Activated B cell treated with CpG ODN at 0.5 μM for 24 hours (primary cell): ENCODE measurements at regions not wholly inside any gene's neighbourhood (a gene's known extent, or its start where the extent isn't known, plus 50 kb on each side); places are given as distances from the start of the nearest gene placed in this dataset.

Experiments used
- ATAC-seq: fragments of 200-7000 bp; cut with Tn5 transposase; one replicate; pipeline ENCODE4 v1.10.0; 2021; ENCODE audit warnings: low read depth, mild to moderate bottlenecking, moderate library complexity
- CTCF ChIA-PET: fragments of 350-600 bp; sonication (Branson Sonifier 250); formaldehyde crosslinking; loops from one replicate; lab custom pipeline; 2021; ENCODE audit warnings: antibody characterized with exemption; lab: Charles Lee
- POLR2A ChIA-PET: fragments of 350-600 bp; sonication (Branson Sonifier 250); formaldehyde crosslinking; loops from one replicate; lab custom pipeline; 2021; ENCODE audit warnings: antibody characterized with exemption; lab: Charles Lee
- DNase-seq: peaks from one replicate; pipeline ENCODE4 v3.0.0; 2022
- H3K27ac Mint-ChIP-seq: one replicate; pipeline ENCODE4 v1.8.0; 2020; ENCODE audit warnings: mixed read lengths
- H3K27me3 Mint-ChIP-seq: one replicate; pipeline ENCODE4 v1.8.0; 2021; ENCODE audit warnings: mixed read lengths
- H3K36me3 Mint-ChIP-seq: one replicate; pipeline ENCODE4 v1.8.0; 2021; ENCODE audit warnings: low read depth, mixed read lengths
- H3K4me1 Mint-ChIP-seq: one replicate; pipeline ENCODE4 v1.8.0; 2021; ENCODE audit warnings: mixed read lengths
- H3K4me3 Mint-ChIP-seq: one replicate; pipeline ENCODE4 v1.8.0; 2020; ENCODE audit warnings: mild to moderate bottlenecking, mixed read lengths
- H3K9me3 Mint-ChIP-seq: one replicate; pipeline ENCODE4 v1.8.0; 2020; ENCODE audit warnings: mixed read lengths
- CTCF ChIP-seq: fragments of 200-600 bp; IDR thresholded peaks from one replicate; pipeline ENCODE4 v1.8.0; 2022; ENCODE audit warnings: antibody characterized with exemption, mild to moderate bottlenecking
- intact Hi-C: fragments of 100-400 bp; cut with micrococcal nuclease; formaldehyde crosslinking; loops from one replicate; pipeline ENCODE4 v1.15.1; 2024

- intact Hi-C loops = no loop called here
- CTCF ChIA-PET = no interaction called here
- POLR2A ChIA-PET = no interaction called here
These were observed 780.6 kb downstream of the TSN start for GRCh38 chr2:122535960-122536505.

GRCh38 chr2:122539311-122539710, 783.9 kb downstream of the TSN start:
- Mint-ChIP-seq H3K27ac (no peak overlapping the region), H3K27me3 (no peaks in the 10 kb centered on the region), H3K4me3 (no peak overlapping the region), H3K9me3 (no peaks in the 10 kb centered on the region), H3K4me1 (no peaks in the 10 kb centered on the region), H3K36me3 (no peaks in the 10 kb centered on the region)
- POLR2A ChIA-PET = no interaction called here
- CTCF ChIA-PET = no interaction called here
- DNase-seq (no peak), ATAC-seq (no peak)
- TF ChIP-seq CTCF = no peak
- intact Hi-C loops = no loop called here

More at GRCh38 chr2:122535960-122536505, 780.6 kb downstream of the TSN start:
- Mint-ChIP-seq H3K27ac (no peak overlapping the region), H3K27me3 (no peaks in the 10 kb centered on the region), H3K4me1 (no peaks in the 10 kb centered on the region), H3K36me3 (no peaks in the 10 kb centered on the region), H3K4me3 (no peak overlapping the region), H3K9me3 (peaks cover 2% of the 10 kb centered on the region)
- TF ChIP-seq CTCF = no peak
- no peak for ATAC-seq
- no peak for DNase-seq

GRCh38 chr2:122539920-122540319, 784.5 kb downstream of the TSN start:
- intact Hi-C loops = no loop called here
- H3K27me3 Mint-ChIP-seq = no peaks in the 10 kb centered on the region
- no peaks in the 10 kb centered on the region for H3K9me3 Mint-ChIP-seq
- no peaks in the 10 kb centered on the region for H3K36me3 Mint-ChIP-seq
- CTCF ChIA-PET = no interaction called here
- POLR2A ChIA-PET = no interaction called here
- H3K4me3 Mint-ChIP-seq = no peak overlapping the region
- TF ChIP-seq CTCF = no peak
- DNase-seq (no peak), ATAC-seq (no peak)
- H3K27ac Mint-ChIP-seq = no peak overlapping the region
- no peaks in the 10 kb centered on the region for H3K4me1 Mint-ChIP-seq

GRCh38 chr2:122542236-122542635, 786.8 kb downstream of the TSN start:
- no peak overlapping the region for H3K4me3 Mint-ChIP-seq
- TF ChIP-seq CTCF = no peak
- no peaks in the 10 kb centered on the region for H3K4me1 Mint-ChIP-seq
- H3K9me3 Mint-ChIP-seq = no peaks in the 10 kb centered on the region
- ATAC-seq (no peak), DNase-seq (no peak)
- no peak overlapping the region for H3K27ac Mint-ChIP-seq
- POLR2A ChIA-PET = no interaction called here
- intact Hi-C loops = no loop called here
- H3K36me3 Mint-ChIP-seq = no peaks in the 10 kb centered on the region
- CTCF ChIA-PET = no interaction called here
- H3K27me3 Mint-ChIP-seq = no peaks in the 10 kb centered on the region

GRCh38 chr2:122542646-122543045, 787.2 kb downstream of the TSN start:
- H3K4me1 Mint-ChIP-seq = no peaks in the 10 kb centered on the region
- intact Hi-C loops = no loop called here
- no peak for TF ChIP-seq CTCF
- no peaks in the 10 kb centered on the region for H3K27me3 Mint-ChIP-seq
- ChIA-PET POLR2A (no interaction called here), CTCF (no interaction called here)
- H3K36me3 Mint-ChIP-seq = no peaks in the 10 kb centered on the region
- ATAC-seq (no peak), DNase-seq (no peak)
- no peak overlapping the region for H3K27ac Mint-ChIP-seq
- no peaks in the 10 kb centered on the region for H3K9me3 Mint-ChIP-seq
- no peak overlapping the region for H3K4me3 Mint-ChIP-seq
